ENCODE measurements at regions not wholly inside any gene's neighbourhood (a gene's known extent, or its start where the extent isn't known, plus 50 kb on each side); places are given as distances from the start of the nearest gene placed in this dataset.
"Not testable (repeated sequence)": the region's sequence is repeated elsewhere in the genome, so short reads cannot be mapped to it uniquely, and the experiment has no call there.

GRCh38 chr6:82617648-82618047, 254.0 kb downstream of the TPBG start:
- Histone ChIP-seq H3K27me3 (no peaks in the 10 kb centered on the region), H3K27ac (no peak overlapping the region), H3K36me3 (no peaks in the 10 kb centered on the region), H3K4me1 (no peaks in the 10 kb centered on the region), H3K9me3 (peaks cover 0 to 5% (median 0%) of the 10 kb centered on the region in 11 donors), H3K4me3 (no peak overlapping the region)
- DNase-seq (no peak), ATAC-seq (peak in 3 of 8 donors; percentile 19 to 61 (median 35))
- intact Hi-C loops (cut with DNase I), result no loop called here
- no peak for TF ChIP-seq CTCF (IDR thresholded peaks at IDR 0.05)

- ATAC-seq, result no peak
- intact Hi-C loops (cut with DNase I), result no loop called here
- H3K4me3 ChIP-seq, result no peak overlapping the region
Observed at GRCh38 chr6:82619573-82619972, 256.0 kb downstream of the TPBG start.

GRCh38 chr6:82622461-82622860, 258.8 kb downstream of the TPBG start:
- intact Hi-C loops (cut with DNase I), result no loop called here
- Histone ChIP-seq H3K36me3 (no peaks in the 10 kb centered on the region), H3K27ac (no peak overlapping the region), H3K27me3 (no peaks in the 10 kb centered on the region), H3K9me3 (peaks cover 0 to 6% (median 0%) of the 10 kb centered on the region in 11 donors), H3K4me1 (no peaks in the 10 kb centered on the region), H3K4me3 (no peak overlapping the region)
- DNase-seq, result no peak
- no peak for ATAC-seq
- no peak for TF ChIP-seq CTCF (IDR thresholded peaks at IDR 0.05)

More at GRCh38 chr6:82619573-82619972, 256.0 kb downstream of the TPBG start:
- no peak for DNase-seq
- Histone ChIP-seq H3K4me1 (no peaks in the 10 kb centered on the region), H3K9me3 (peaks cover 0 to 6% (median 0%) of the 10 kb centered on the region in 11 donors), H3K36me3 (no peaks in the 10 kb centered on the region), H3K27ac (no peak overlapping the region), H3K27me3 (no peaks in the 10 kb centered on the region)
- no peak for TF ChIP-seq CTCF (IDR thresholded peaks at IDR 0.05)

- TF ChIP-seq CTCF (IDR thresholded peaks at IDR 0.05), result no peak
- Histone ChIP-seq H3K4me1 (no peaks in the 10 kb centered on the region), H3K27me3 (no peaks in the 10 kb centered on the region), H3K27ac (no peak overlapping the region), H3K4me3 (no peak overlapping the region), H3K36me3 (no peaks in the 10 kb centered on the region), H3K9me3 (peaks cover 0 to 6% (median 0%) of the 10 kb centered on the region in 11 donors)
- DNase-seq (no peak), ATAC-seq (no peak)
- intact Hi-C loops (cut with DNase I), result no loop called here
- WGBS, 2 donors, result 74 to 85% methylated on average over 3 of the region's 3 CpGs
Observed at GRCh38 chr6:82624251-82624650, 260.6 kb downstream of the TPBG start.

- DNase-seq; ATAC-seq; intact Hi-C loops (cut with DNase I); H3K27me3 ChIP-seq; H3K4me3 ChIP-seq; H3K27ac ChIP-seq; H3K4me1 ChIP-seq; H3K9me3 ChIP-seq; H3K36me3 ChIP-seq: not testable (repeated sequence)
- WGBS, 2 donors, result 84 to 89% methylated on average over 2 of the region's 2 CpGs
Observed at GRCh38 chr6:82626946-82627345, 263.3 kb downstream of the TPBG start.

Measured in heart right ventricle (tissue), 16 donors.